A172 (cell line): ENCODE measurements at regions not wholly inside any gene's neighbourhood (a gene's known extent, or its start where the extent isn't known, plus 50 kb on each side); places are given as distances from the start of the nearest gene placed in this dataset.
A peak's percentile ranks its signal among the peaks of the same experiment; 100 is the strongest.

Experiments
- DNase-seq: peaks from one replicate; pipeline ENCODE4 v3.0.0-alpha.2; 2015; ENCODE audit warnings: low spot score

GRCh38 chr5:114153392-114153791, 208.5 kb upstream of the KCNN2 start:
- no peak for DNase-seq

- DNase-seq, result no peak
These were observed 208.0 kb upstream of the KCNN2 start for GRCh38 chr5:114153833-114154232.

- no peak for DNase-seq
These were observed 195.8 kb upstream of the KCNN2 start for GRCh38 chr5:114166081-114166480.

GRCh38 chr5:114174131-114174530, 187.7 kb upstream of the KCNN2 start:
- DNase-seq, result no peak

- no peak for DNase-seq
These were observed 187.0 kb upstream of the KCNN2 start for GRCh38 chr5:114174837-114175236.

GRCh38 chr5:114176356-114176755, 185.5 kb upstream of the KCNN2 start:
- DNase-seq, result peak; percentile 63

GRCh38 chr5:114179134-114179533, 182.7 kb upstream of the KCNN2 start:
- no peak for DNase-seq

- DNase-seq, result no peak
These were observed 177.9 kb upstream of the KCNN2 start for GRCh38 chr5:114184006-114184405.

GRCh38 chr5:114185274-114185673, 176.6 kb upstream of the KCNN2 start:
- DNase-seq, result peak; percentile 70

GRCh38 chr5:114191441-114191840, 170.4 kb upstream of the KCNN2 start:
- no peak for DNase-seq

- DNase-seq, result peak; percentile 51
These were observed 169.8 kb upstream of the KCNN2 start for GRCh38 chr5:114192108-114192507.

- DNase-seq, result no peak
These were observed 160.5 kb upstream of the KCNN2 start for GRCh38 chr5:114201332-114201731.

- no peak for DNase-seq
These were observed 156.9 kb upstream of the KCNN2 start for GRCh38 chr5:114204923-114205322.

GRCh38 chr5:114206640-114207039, 155.2 kb upstream of the KCNN2 start:
- DNase-seq, result no peak

GRCh38 chr5:114207615-114208014, 154.3 kb upstream of the KCNN2 start:
- no peak for DNase-seq

- DNase-seq, result no peak
These were observed 153.8 kb upstream of the KCNN2 start for GRCh38 chr5:114208120-114208519.

- no peak for DNase-seq
These were observed 153.3 kb upstream of the KCNN2 start for GRCh38 chr5:114208588-114208987.

- no peak for DNase-seq
These were observed 151.2 kb upstream of the KCNN2 start for GRCh38 chr5:114210662-114211061.

- no peak for DNase-seq
These were observed 140.1 kb upstream of the KCNN2 start for GRCh38 chr5:114221807-114222206.

GRCh38 chr5:114223866-114224265, 138.0 kb upstream of the KCNN2 start:
- peak; percentile 25 for DNase-seq

GRCh38 chr5:114237766-114238165, 124.1 kb upstream of the KCNN2 start:
- peak; percentile 85 for DNase-seq

- no peak for DNase-seq
These were observed 123.0 kb upstream of the KCNN2 start for GRCh38 chr5:114238771-114239313.

- DNase-seq, result peak; percentile 41
These were observed 118.4 kb upstream of the KCNN2 start for GRCh38 chr5:114243281-114243971.

GRCh38 chr5:114243972-114244317, 117.9 kb upstream of the KCNN2 start:
- DNase-seq, result no peak
